DND-41 (cell line): ENCODE measurements at regions not wholly inside any gene's neighbourhood (a gene's known extent, or its start where the extent isn't known, plus 50 kb on each side); places are given as distances from the start of the nearest gene placed in this dataset.

Experiments
- ATAC-seq: fragments of 200-7000 bp; cut with Tn5 transposase; 3 replicates; pipeline ENCODE4 v1.9.1; 2021; ENCODE audit warnings: low read depth; ENCODE audit not compliant: insufficient read depth
- DNase-seq: peaks from one replicate; pipeline ENCODE4 v3.0.0-alpha.2; 2020
- H2AFZ ChIP-seq: 2 replicates; pipeline ENCODE4 v1.6.0; 2012; ENCODE audit warnings: low read depth, low read length
- H3K27ac ChIP-seq: 2 replicates; pipeline ENCODE4 v1.5.1; 2012; ENCODE audit warnings: low read length, inconsistent platforms
- H3K27me3 ChIP-seq: fragments of 200-600 bp; sonication (generic); 2 replicates; pipeline ENCODE4 v1.6.0; 2012; ENCODE audit warnings: low read length, mild to moderate bottlenecking, inconsistent platforms; ENCODE audit not compliant: insufficient read depth, poor library complexity
- H3K36me3 ChIP-seq: 2 replicates; pipeline ENCODE4 v1.5.1; 2012; ENCODE audit warnings: low read length, inconsistent platforms; ENCODE audit not compliant: insufficient read depth
- H3K4me1 ChIP-seq: 2 replicates; pipeline ENCODE4 v1.5.1; 2012; ENCODE audit warnings: mild to moderate bottlenecking, low read length; ENCODE audit not compliant: insufficient read depth
- H3K4me2 ChIP-seq: 2 replicates; pipeline ENCODE4 v1.6.0; 2012; ENCODE audit warnings: mild to moderate bottlenecking, moderate library complexity, low read length, inconsistent platforms; ENCODE audit not compliant: insufficient read depth
- H3K4me3 ChIP-seq, 2 experiments: fragments of 200-600 bp in 1 of 2; shearing (Covaris generic) in 1 of 2; 2 replicates each; pipeline ENCODE4 v1.5.1; 2012 to 2016; ENCODE audit warnings: inconsistent platforms in 2 of 2, low read length in 2 of 2, mild to moderate bottlenecking in 2 of 2, low read depth in 1 of 2, moderate library complexity in 1 of 2
- H3K79me2 ChIP-seq: 2 replicates; pipeline ENCODE4 v1.6.0; 2012; ENCODE audit warnings: low read length, inconsistent platforms; ENCODE audit not compliant: insufficient read depth
- H3K9ac ChIP-seq: 2 replicates; pipeline ENCODE4 v1.6.0; 2012; ENCODE audit warnings: low read depth, mild to moderate bottlenecking, inconsistent platforms, low read length, moderate library complexity
- H3K9me3 ChIP-seq: 2 replicates; pipeline ENCODE4 v1.5.1; 2012; ENCODE audit warnings: low read length, moderate library complexity, mild to moderate bottlenecking, inconsistent platforms; ENCODE audit not compliant: insufficient read depth, severe bottlenecking
- H4K20me1 ChIP-seq: 2 replicates; pipeline ENCODE4 v1.6.0; 2012; ENCODE audit warnings: low read length; ENCODE audit not compliant: insufficient read depth
- EZH2 ChIP-seq: IDR thresholded peaks from 3 replicates; pipeline ENCODE4 v1.6.1; 2012; ENCODE audit warnings: borderline replicate concordance, low read depth, mild to moderate bottlenecking, moderate library complexity, low read length, inconsistent platforms; ENCODE audit not compliant: severe bottlenecking
- TF ChIP-seq, protein P1 (sequence below): IDR thresholded peaks from 2 replicates; pipeline ENCODE4 v1.5.1; 2012; ENCODE audit warnings: borderline replicate concordance, low read length, moderate library complexity, mild to moderate bottlenecking; ENCODE audit not compliant: poor library complexity, severe bottlenecking; ENCODE audit errors: extremely low read depth

DNA sequence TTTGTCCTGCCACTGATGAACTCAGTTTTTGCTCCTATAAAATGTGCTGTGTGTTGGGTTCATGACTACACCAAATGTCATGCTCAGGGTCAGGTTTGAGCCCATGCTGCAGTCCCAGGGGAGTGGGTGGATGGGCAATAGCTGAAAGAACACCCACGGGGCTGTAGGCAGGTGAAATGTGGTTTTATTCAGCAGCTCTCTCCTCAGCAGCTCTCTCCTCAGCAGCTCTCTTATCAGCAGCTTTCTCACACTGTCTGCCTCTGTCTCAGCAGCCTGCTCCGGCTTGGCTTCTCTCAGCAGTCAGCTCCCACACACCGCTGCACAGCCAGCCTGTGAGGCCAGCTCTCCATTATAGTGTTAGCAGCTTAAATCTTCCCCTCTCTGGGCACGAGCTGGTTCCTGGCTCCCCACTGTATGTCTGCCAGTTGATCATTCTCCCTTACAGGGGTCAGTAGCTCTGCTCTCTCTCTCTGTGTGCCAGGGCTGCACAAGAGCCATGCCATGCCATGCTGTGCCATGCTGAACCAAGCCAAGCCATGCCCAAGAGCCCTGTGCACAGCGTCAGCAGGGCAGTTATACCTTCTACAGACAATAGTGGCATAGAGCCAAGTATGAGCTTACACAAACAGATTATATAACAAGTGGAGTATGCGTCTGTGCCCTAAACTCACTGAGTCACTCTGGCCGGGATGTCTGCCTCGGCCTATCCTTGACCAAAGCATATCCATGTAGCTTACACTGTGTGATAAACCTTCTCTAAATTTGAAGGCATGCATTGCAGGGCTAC is 303.3 kb upstream of the TMPO start:
- Histone ChIP-seq H3K4me2 (no peak overlapping the region), H3K27me3 (no peaks in the 10 kb centered on the region), H3K79me2 (no peaks in the 10 kb centered on the region), H4K20me1 (no peaks in the 10 kb centered on the region), H3K9ac (no peak overlapping the region), H3K4me1 (no peaks in the 10 kb centered on the region), H3K9me3 (no peaks in the 10 kb centered on the region), H3K36me3 (no peaks in the 10 kb centered on the region), H2AFZ (no peak overlapping the region), H3K4me3 (no peak overlapping the region), H3K27ac (no peak overlapping the region)
- no peak for ATAC-seq
- no peak for TF ChIP-seq EZH2
- TF ChIP-seq, protein P1, sequence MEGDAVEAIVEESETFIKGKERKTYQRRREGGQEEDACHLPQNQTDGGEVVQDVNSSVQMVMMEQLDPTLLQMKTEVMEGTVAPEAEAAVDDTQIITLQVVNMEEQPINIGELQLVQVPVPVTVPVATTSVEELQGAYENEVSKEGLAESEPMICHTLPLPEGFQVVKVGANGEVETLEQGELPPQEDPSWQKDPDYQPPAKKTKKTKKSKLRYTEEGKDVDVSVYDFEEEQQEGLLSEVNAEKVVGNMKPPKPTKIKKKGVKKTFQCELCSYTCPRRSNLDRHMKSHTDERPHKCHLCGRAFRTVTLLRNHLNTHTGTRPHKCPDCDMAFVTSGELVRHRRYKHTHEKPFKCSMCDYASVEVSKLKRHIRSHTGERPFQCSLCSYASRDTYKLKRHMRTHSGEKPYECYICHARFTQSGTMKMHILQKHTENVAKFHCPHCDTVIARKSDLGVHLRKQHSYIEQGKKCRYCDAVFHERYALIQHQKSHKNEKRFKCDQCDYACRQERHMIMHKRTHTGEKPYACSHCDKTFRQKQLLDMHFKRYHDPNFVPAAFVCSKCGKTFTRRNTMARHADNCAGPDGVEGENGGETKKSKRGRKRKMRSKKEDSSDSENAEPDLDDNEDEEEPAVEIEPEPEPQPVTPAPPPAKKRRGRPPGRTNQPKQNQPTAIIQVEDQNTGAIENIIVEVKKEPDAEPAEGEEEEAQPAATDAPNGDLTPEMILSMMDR, result no peak
- DNase-seq, result no peak

DNA sequence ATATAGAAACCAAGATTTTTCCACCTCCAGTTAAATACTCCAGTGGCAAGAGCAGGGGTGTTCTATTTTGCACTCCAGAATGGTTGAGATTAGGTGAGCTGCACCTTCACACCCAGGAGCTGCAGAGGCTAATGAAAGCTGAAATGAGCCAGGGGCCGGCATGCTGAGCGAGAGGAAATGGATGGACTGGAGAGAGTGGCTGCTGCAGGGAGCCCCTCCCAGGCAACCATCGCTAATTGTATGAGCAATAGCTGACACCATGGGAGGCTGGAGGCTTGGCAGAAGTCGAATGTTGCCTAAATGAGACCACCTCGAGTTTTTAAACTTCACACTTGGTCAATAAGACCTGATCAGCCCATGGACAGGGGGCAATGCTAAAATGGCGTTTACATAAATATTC is 301.8 kb upstream of the TMPO start:
- Histone ChIP-seq H3K27me3 (no peaks in the 10 kb centered on the region), H3K4me1 (no peaks in the 10 kb centered on the region), H3K9me3 (no peaks in the 10 kb centered on the region), H3K79me2 (no peaks in the 10 kb centered on the region), H3K27ac (no peak overlapping the region), H3K36me3 (no peaks in the 10 kb centered on the region), H3K4me2 (no peak overlapping the region), H3K9ac (no peak overlapping the region), H4K20me1 (no peaks in the 10 kb centered on the region), H2AFZ (no peak overlapping the region), H3K4me3 (no peak overlapping the region)
- ATAC-seq (no peak), DNase-seq (no peak)
- TF ChIP-seq, protein P1, result no peak
- no peak for TF ChIP-seq EZH2

DNA sequence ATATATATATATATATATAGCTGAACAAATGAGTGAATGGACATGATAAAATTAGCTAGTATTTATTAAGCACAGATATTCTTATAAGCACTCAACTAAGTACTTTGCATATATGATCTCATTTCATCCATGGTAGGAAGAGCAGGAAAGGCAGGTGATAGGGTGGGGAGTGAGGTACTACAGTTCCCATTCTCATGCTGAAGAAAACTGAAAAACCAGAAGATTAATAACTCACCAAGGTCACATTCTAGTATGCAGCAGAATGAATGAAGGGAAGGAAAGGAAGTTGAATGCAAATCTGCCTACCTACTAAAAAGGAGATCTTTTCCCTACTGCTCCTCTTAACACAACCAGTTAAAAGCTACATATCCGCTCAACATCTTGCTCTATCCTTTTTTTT is 298.1 kb upstream of the TMPO start:
- no peak overlapping the region for H3K27ac ChIP-seq
- ATAC-seq, result no peak
- no peak overlapping the region for H2AFZ ChIP-seq
- no peak for DNase-seq
- no peaks in the 10 kb centered on the region for H3K79me2 ChIP-seq
- no peak for TF ChIP-seq EZH2
- TF ChIP-seq, protein P1, result no peak
- H4K20me1 ChIP-seq, result no peaks in the 10 kb centered on the region
- H3K9me3 ChIP-seq, result no peaks in the 10 kb centered on the region
- no peak overlapping the region for H3K4me3 ChIP-seq
- H3K4me1 ChIP-seq, result no peaks in the 10 kb centered on the region
- H3K36me3 ChIP-seq, result no peaks in the 10 kb centered on the region
- no peak overlapping the region for H3K4me2 ChIP-seq
- no peak overlapping the region for H3K9ac ChIP-seq
- peaks cover 7% of the 10 kb centered on the region for H3K27me3 ChIP-seq
